Spleen (tissue), 11 donors: ENCODE measurements at regions not wholly inside any gene's neighbourhood (a gene's known extent, or its start where the extent isn't known, plus 50 kb on each side); places are given as distances from the start of the nearest gene placed in this dataset.

ENCODE experiments used
- DNase-seq: peaks from one replicate; pipeline ENCODE4 v3.0.0-alpha.2; 2020
- H3K27ac ChIP-seq, 8 donors: fragments of 200-600 bp; sonication (generic) in 7 of 8; 1 replicate in 4 of 8; 2 replicates in 4 of 8; pipeline versions ENCODE4 v1.5.0 to v1.8.0; 2016 to 2021; ENCODE audit warnings: inconsistent platforms in 4 of 8, mild to moderate bottlenecking in 4 of 8, moderate library complexity in 1 of 8
- H3K27me3 ChIP-seq, 7 donors: fragments of 200-600 bp; sonication (generic) in 6 of 7; replicated peaks in 1 of 7; 1 replicate in 4 of 7; 2 replicates in 3 of 7; pipeline versions ENCODE4 v1.5.0 to v1.8.0; 2016 to 2021; ENCODE audit warnings: inconsistent platforms in 3 of 7, mild to moderate bottlenecking in 1 of 7
- H3K36me3 ChIP-seq, 6 donors: fragments of 200-600 bp; sonication (generic) in 5 of 6; 1 replicate in 4 of 6; 2 replicates in 2 of 6; pipeline versions ENCODE4 v1.5.0 to v1.8.0; 2016 to 2021; ENCODE audit warnings: inconsistent platforms in 2 of 6
- H3K4me1 ChIP-seq, 6 donors: fragments of 200-600 bp; sonication (generic) in 5 of 6; 1 replicate in 3 of 6; 2 replicates in 3 of 6; pipeline versions ENCODE4 v1.5.0 to v1.8.0; 2016 to 2021; ENCODE audit warnings: inconsistent platforms in 3 of 6
- H3K4me3 ChIP-seq, 8 donors: fragments of 200-600 bp; sonication (generic) in 7 of 8; 1 replicate in 4 of 8; 2 replicates in 4 of 8; pipeline versions ENCODE4 v1.5.0 to v1.8.0; 2016 to 2021; ENCODE audit warnings: inconsistent platforms in 4 of 8, mild to moderate bottlenecking in 4 of 8, moderate library complexity in 2 of 8
- H3K9me3 ChIP-seq, 8 donors: fragments of 200-600 bp; sonication (generic) in 7 of 8; 1 replicate in 4 of 8; 2 replicates in 4 of 8; pipeline versions ENCODE4 v1.5.0 to v1.8.0; 2016 to 2021; ENCODE audit warnings: inconsistent platforms in 4 of 8
- POLR2A ChIP-seq, 3 donors: fragments of 450-650 bp; IDR thresholded peaks; one replicate each; pipeline ENCODE4 v1.5.1; 2017; ENCODE audit warnings: antibody characterized with exemption in 3 of 3, mild to moderate bottlenecking in 1 of 3
- POLR2AphosphoS5 ChIP-seq, 3 donors: sonication (generic); formaldehyde crosslinking; IDR thresholded peaks; one replicate each; pipeline ENCODE4 v1.5.1; 2017; ENCODE audit warnings: antibody characterized with exemption in 3 of 3
- WGBS, 5 donors: extraction: QIAGEN DNeasy Blood & Tissue Kit in 3 of 5; methylation state at CpG; one replicate each; pipeline versions ENCODE4 v1.1.5 to v1.1.7; 2013 to 2018; 5-methylcytosine and 5-hydroxymethylcytosine counted together
- intact Hi-C: fragments of 100-400 bp; cut with DNase I; formaldehyde crosslinking; loops from one replicate; pipeline ENCODE4 v1.15.0; 2023; ENCODE audit warnings: low total_unique reads
- TF ChIP-seq, protein P1 (sequence below), 11 experiments: fragments of 200-600 bp in 7 of 11; fragments of 450-650 bp in 4 of 11; sonication (generic) in 4 of 11; IDR thresholded peaks in 8 of 11; conservative IDR thresholded peaks in 3 of 11; 1 replicate in 7 of 11; 2 replicates in 4 of 11; pipeline versions ENCODE4 v1.4.0 to v1.8.0; 2016 to 2021; ENCODE audit warnings: antibody characterized with exemption in 11 of 11, inconsistent platforms in 4 of 11, mild to moderate bottlenecking in 1 of 11
- donor health status: healthy with polysubstance abuse.
- donor health status: DM: no; HTN: no; CAD: no; lungs with moderate emphysema.
- donor health status: DM: no; HTN: no; CAD: no.
- donor health status: Bipolar disorder and iron deficiency.
- donor health status: healthy.
- donor health status: DM: no; HTN: no; CAD: no.
- donor health status: DM: yes; HTN: yes; CAD: no.

DNA sequence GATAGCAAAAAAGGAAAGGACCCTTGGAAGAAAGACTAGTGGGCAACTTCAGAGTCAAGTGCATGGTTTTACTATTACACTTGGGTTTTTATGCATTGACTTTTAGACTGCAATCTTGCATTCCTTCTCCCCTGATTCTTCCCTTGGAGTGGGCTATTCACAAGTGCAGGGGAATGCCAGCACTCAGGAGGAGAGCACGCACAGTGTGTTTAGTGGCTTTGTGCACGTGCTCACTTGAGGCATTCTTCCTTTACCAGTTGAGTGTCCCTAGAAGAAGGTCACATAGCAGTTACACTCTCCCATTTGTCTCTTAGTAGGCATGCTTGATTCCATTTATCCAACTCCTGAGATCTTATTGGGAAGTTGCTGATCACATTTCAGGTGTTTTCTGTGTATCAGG is 351.1 kb upstream of the HSFY2 start:
- no peaks in the 10 kb centered on the region for H3K9me3 ChIP-seq
- no peak for DNase-seq
- intact Hi-C loops: no loop called here
- no peaks in the 10 kb centered on the region for H3K36me3 ChIP-seq
- no peaks in the 10 kb centered on the region for H3K4me1 ChIP-seq
- H3K27ac ChIP-seq: no peak overlapping the region
- WGBS, 5 donors: 87 to 94% (median 89%) methylated on average over 2 of the region's 2 CpGs; no CpG with 5 or more reads in 2 of the 5 donors
- TF ChIP-seq, protein P1, sequence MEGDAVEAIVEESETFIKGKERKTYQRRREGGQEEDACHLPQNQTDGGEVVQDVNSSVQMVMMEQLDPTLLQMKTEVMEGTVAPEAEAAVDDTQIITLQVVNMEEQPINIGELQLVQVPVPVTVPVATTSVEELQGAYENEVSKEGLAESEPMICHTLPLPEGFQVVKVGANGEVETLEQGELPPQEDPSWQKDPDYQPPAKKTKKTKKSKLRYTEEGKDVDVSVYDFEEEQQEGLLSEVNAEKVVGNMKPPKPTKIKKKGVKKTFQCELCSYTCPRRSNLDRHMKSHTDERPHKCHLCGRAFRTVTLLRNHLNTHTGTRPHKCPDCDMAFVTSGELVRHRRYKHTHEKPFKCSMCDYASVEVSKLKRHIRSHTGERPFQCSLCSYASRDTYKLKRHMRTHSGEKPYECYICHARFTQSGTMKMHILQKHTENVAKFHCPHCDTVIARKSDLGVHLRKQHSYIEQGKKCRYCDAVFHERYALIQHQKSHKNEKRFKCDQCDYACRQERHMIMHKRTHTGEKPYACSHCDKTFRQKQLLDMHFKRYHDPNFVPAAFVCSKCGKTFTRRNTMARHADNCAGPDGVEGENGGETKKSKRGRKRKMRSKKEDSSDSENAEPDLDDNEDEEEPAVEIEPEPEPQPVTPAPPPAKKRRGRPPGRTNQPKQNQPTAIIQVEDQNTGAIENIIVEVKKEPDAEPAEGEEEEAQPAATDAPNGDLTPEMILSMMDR (IDR thresholded peaks at IDR 0.05 in 8 of 11, conservative IDR thresholded peaks at IDR 0.05 in 3 of 11): no peak
- TF ChIP-seq POLR2AphosphoS5 (IDR thresholded peaks at IDR 0.05) (no peak), POLR2A (IDR thresholded peaks at IDR 0.05) (no peak)
- no peak overlapping the region for H3K4me3 ChIP-seq
- no peaks in the 10 kb centered on the region for H3K27me3 ChIP-seq

GRCh38 chrY:19122450-19122849 is 348.9 kb upstream of the HSFY2 start:
- H3K27me3 ChIP-seq: no peaks in the 10 kb centered on the region
- no peak for TF ChIP-seq POLR2AphosphoS5 (IDR thresholded peaks at IDR 0.05)
- TF ChIP-seq, protein P1 (IDR thresholded peaks at IDR 0.05 in 8 of 11, conservative IDR thresholded peaks at IDR 0.05 in 3 of 11): no peak
- no peak for TF ChIP-seq POLR2A (IDR thresholded peaks at IDR 0.05)

GRCh38 chrY:19098349-19098748 is 324.8 kb upstream of the HSFY2 start:
- Histone ChIP-seq H3K4me3 (no peak overlapping the region), H3K27me3 (no peaks in the 10 kb centered on the region), H3K36me3 (no peaks in the 10 kb centered on the region), H3K9me3 (no peaks in the 10 kb centered on the region), H3K27ac (no peak overlapping the region), H3K4me1 (no peaks in the 10 kb centered on the region)
- no peak for DNase-seq
- 53 to 74% (median 57%) methylated on average over 3 of the region's 3 CpGs; no CpG with 5 or more reads in 2 of the 5 donors for WGBS, 5 donors
- intact Hi-C loops: no loop called here
- TF ChIP-seq, protein P1 (IDR thresholded peaks at IDR 0.05 in 8 of 11, conservative IDR thresholded peaks at IDR 0.05 in 3 of 11): no peak
- no peak for TF ChIP-seq POLR2A (IDR thresholded peaks at IDR 0.05)
- no peak for TF ChIP-seq POLR2AphosphoS5 (IDR thresholded peaks at IDR 0.05)

More at GRCh38 chrY:19122450-19122849, 348.9 kb upstream of the HSFY2 start:
- no peak for DNase-seq
- Histone ChIP-seq H3K36me3 (no peaks in the 10 kb centered on the region), H3K9me3 (no peaks in the 10 kb centered on the region), H3K4me1 (no peaks in the 10 kb centered on the region), H3K27ac (no peak overlapping the region), H3K4me3 (no peak overlapping the region)
- intact Hi-C loops: no loop called here

DNA sequence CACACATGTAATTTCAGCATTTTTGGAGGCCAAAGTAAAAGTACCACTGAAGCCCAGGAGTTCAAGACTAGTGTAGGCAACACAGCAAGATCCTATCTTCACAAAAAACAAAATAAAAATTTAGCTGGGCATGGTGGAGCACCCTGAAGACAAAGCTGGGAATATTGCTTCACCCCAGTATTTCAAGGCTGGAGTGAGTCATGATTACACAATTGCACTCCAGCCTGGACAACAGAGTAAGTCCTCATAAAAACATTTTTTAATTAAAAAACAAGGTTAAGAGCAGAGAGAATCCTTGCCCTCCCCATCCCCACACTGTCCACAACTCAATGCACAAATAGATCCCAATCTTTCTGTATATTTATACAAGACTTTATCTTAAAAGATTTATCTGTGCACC is 321.9 kb upstream of the HSFY2 start:
- intact Hi-C loops: no loop called here
- TF ChIP-seq, protein P1 (IDR thresholded peaks at IDR 0.05 in 8 of 11, conservative IDR thresholded peaks at IDR 0.05 in 3 of 11): no peak
- no peak for TF ChIP-seq POLR2A (IDR thresholded peaks at IDR 0.05)
- TF ChIP-seq POLR2AphosphoS5 (IDR thresholded peaks at IDR 0.05): no peak
- DNase-seq: no peak
- Histone ChIP-seq H3K9me3 (no peaks in the 10 kb centered on the region), H3K36me3 (no peaks in the 10 kb centered on the region), H3K4me3 (no peak overlapping the region), H3K4me1 (no peaks in the 10 kb centered on the region), H3K27me3 (no peaks in the 10 kb centered on the region), H3K27ac (no peak overlapping the region)
